SK-N-SH (cell line): ENCODE measurements at regions not wholly inside any gene's neighbourhood (a gene's known extent, or its start where the extent isn't known, plus 50 kb on each side); places are given as distances from the start of the nearest gene placed in this dataset.
A peak's percentile ranks its signal among the peaks of the same experiment; 100 is the strongest.

Source experiments
- CTCF ChIA-PET: fragments of 300-600, 350-600 bp; formaldehyde crosslinking; extraction: SDS; loops from one replicate; lab custom pipeline; 2021; lab: Yijun Ruan, JAX
- POLR2A ChIA-PET: fragments of 350-600 bp; sonication (Branson Sonifier 250); formaldehyde crosslinking; extraction: SDS; loops from one replicate; lab custom pipeline; 2020; ENCODE audit warnings: antibody characterized with exemption, inconsistent platforms; lab: Yijun Ruan, JAX
- DNase-seq: peaks from one replicate; pipeline ENCODE4 v3.0.0; 2012
- H2AFZ ChIP-seq: fragments of 200-600 bp; sonication (generic); 2 replicates; pipeline ENCODE4 v1.8.1; 2016; ENCODE audit warnings: antibody characterized with exemption, mild to moderate bottlenecking, low read depth
- H3F3A ChIP-seq: fragments of 200-600 bp; sonication (generic); replicated peaks from 2 replicates; pipeline ENCODE3; 2016; ENCODE audit warnings: antibody characterized with exemption, mild to moderate bottlenecking; ENCODE audit not compliant: insufficient read depth
- H3K27ac ChIP-seq, 2 experiments: fragments of 200-500 bp in 1 of 2; fragments of 200-600 bp in 1 of 2; sonication (Bioruptor generic) in 1 of 2; sonication (generic), shearing (Covaris generic) in 1 of 2; 2 replicates each; pipeline versions ENCODE4 v1.5.1 to v1.6.1; 2014 to 2016; ENCODE audit warnings: low read depth in 2 of 2, inconsistent platforms in 1 of 2, low read length in 1 of 2, mild to moderate bottlenecking in 1 of 2, mixed read lengths in 1 of 2
- H3K27me3 ChIP-seq: fragments of 200-600 bp; sonication (generic), shearing (Covaris generic); 2 replicates; pipeline ENCODE4 v1.6.1; 2016; ENCODE audit warnings: mixed run types; ENCODE audit not compliant: insufficient read depth
- H3K36me3 ChIP-seq, 2 experiments: fragments of 200-500 bp in 1 of 2; fragments of 200-600 bp in 1 of 2; sonication (Bioruptor generic) in 1 of 2; sonication (generic) in 1 of 2; replicated peaks in 1 of 2; 2 replicates each; pipeline versions ENCODE3 to v1.5.1; 2014 to 2016; ENCODE audit warnings: low read length in 1 of 2, mild to moderate bottlenecking in 1 of 2; ENCODE audit not compliant: insufficient read depth in 2 of 2, control insufficient read depth in 1 of 2
- H3K4me1 ChIP-seq, 2 experiments: fragments of 200-500 bp in 1 of 2; fragments of 200-600 bp in 1 of 2; sonication (Bioruptor generic) in 1 of 2; sonication (generic), shearing (Covaris generic) in 1 of 2; 2 replicates each; pipeline versions ENCODE4 v1.5.1 to v1.6.1; 2014 to 2016; ENCODE audit warnings: low read depth in 1 of 2, low read length in 1 of 2, mixed run types in 1 of 2; ENCODE audit not compliant: insufficient read depth in 2 of 2, control insufficient read depth in 1 of 2
- H3K4me2 ChIP-seq: fragments of 200-600 bp; sonication (generic), shearing (Covaris generic); 2 replicates; pipeline ENCODE4 v1.6.1; 2017; ENCODE audit warnings: mixed run types
- H3K4me3 ChIP-seq, 2 experiments: fragments of 200-500 bp in 1 of 2; fragments of 200-600 bp in 1 of 2; sonication (Bioruptor generic) in 1 of 2; sonication (generic), shearing (Covaris generic) in 1 of 2; 2 replicates each; pipeline versions ENCODE4 v1.5.1 to v1.8.1; 2014 to 2016; ENCODE audit warnings: low read depth in 2 of 2, inconsistent platforms in 1 of 2, low read length in 1 of 2, mild to moderate bottlenecking in 1 of 2, mixed read lengths in 1 of 2, moderate library complexity in 1 of 2
- H3K79me2 ChIP-seq: fragments of 200-600 bp; sonication (generic); 2 replicates; pipeline ENCODE4 v1.8.1; 2017; ENCODE audit warnings: mild to moderate bottlenecking; ENCODE audit not compliant: insufficient read depth
- H3K9ac ChIP-seq: fragments of 200-600 bp; sonication (generic); 2 replicates; pipeline ENCODE4 v1.6.1; 2017; ENCODE audit warnings: mixed run types
- H3K9me2 ChIP-seq: fragments of 200-600 bp; sonication (generic); 2 replicates; pipeline ENCODE4 v1.6.1; 2017; ENCODE audit warnings: mixed run types
- H3K9me3 ChIP-seq: fragments of 200-600 bp; sonication (generic); 2 replicates; pipeline ENCODE4 v1.6.1; 2017; ENCODE audit warnings: mixed run types, mild to moderate bottlenecking, moderate library complexity
- H4K20me1 ChIP-seq: fragments of 200-600 bp; sonication (generic); 2 replicates; pipeline ENCODE4 v1.6.1; 2017; ENCODE audit warnings: mild to moderate bottlenecking, mixed run types; ENCODE audit not compliant: insufficient read depth
- CHD2 ChIP-seq: fragments of 150-350 bp; IDR thresholded peaks from 2 replicates; pipeline ENCODE4 v1.6.1; 2018; ENCODE audit warnings: low read length; ENCODE audit not compliant: partially characterized antibody
- ELF1 ChIP-seq: IDR thresholded peaks from 2 replicates; pipeline ENCODE4 v1.4.0; 2012
- FOSL2 ChIP-seq: IDR thresholded peaks from 2 replicates; pipeline ENCODE4 v1.4.0; 2012; ENCODE audit warnings: low read depth, mild to moderate bottlenecking, moderate library complexity, borderline replicate concordance
- FOXJ3 ChIP-seq: sonication (generic); formaldehyde crosslinking; IDR thresholded peaks from 2 replicates; pipeline ENCODE4 v1.5.1; 2020; ENCODE audit warnings: mild to moderate bottlenecking, missing genetic modification reagents
- FOXM1 ChIP-seq: IDR thresholded peaks from 2 replicates; pipeline ENCODE4 v1.4.0; 2012; ENCODE audit warnings: low read depth, mild to moderate bottlenecking
- GABPA ChIP-seq: IDR thresholded peaks from 2 replicates; pipeline ENCODE4 v1.4.0; 2012; ENCODE audit warnings: low read depth, mild to moderate bottlenecking
- GATA2 ChIP-seq: sonication (generic); formaldehyde crosslinking; IDR thresholded peaks from 2 replicates; pipeline ENCODE4 v1.5.0; 2020; ENCODE audit warnings: mild to moderate bottlenecking, missing genetic modification reagents
- IRF3 ChIP-seq: fragments of 150-350 bp; IDR thresholded peaks from 2 replicates; pipeline ENCODE4 v1.6.1; 2016; ENCODE audit warnings: mild to moderate bottlenecking, low read depth, low read length
- MEF2A ChIP-seq: IDR thresholded peaks from 2 replicates; pipeline ENCODE4 v1.4.0; 2012; ENCODE audit warnings: low read depth, borderline replicate concordance
- MXI1 ChIP-seq: IDR thresholded peaks from 2 replicates; pipeline ENCODE4 v1.6.1; 2012; ENCODE audit warnings: mild to moderate bottlenecking, low read depth, low read length, improper control_type of control experiment
- NRF1 ChIP-seq: IDR thresholded peaks from 2 replicates; pipeline ENCODE4 v1.6.1; 2012; ENCODE audit warnings: low read depth, mild to moderate bottlenecking, low read length
- POLR2AphosphoS5 ChIP-seq: IDR thresholded peaks from 2 replicates; pipeline ENCODE4 v1.6.1; 2012; ENCODE audit warnings: low read depth, low read length
- RAD21 ChIP-seq: IDR thresholded peaks from 2 replicates; pipeline ENCODE4 v1.6.1; 2012; ENCODE audit warnings: mild to moderate bottlenecking, low read length
- RCOR1 ChIP-seq: fragments of 150-350 bp; IDR thresholded peaks from 2 replicates; pipeline ENCODE4 v1.6.1; 2017; ENCODE audit warnings: antibody characterized with exemption, low read length
- RFX5 ChIP-seq: IDR thresholded peaks from 2 replicates; pipeline ENCODE4 v1.6.1; 2012; ENCODE audit warnings: mild to moderate bottlenecking, improper control_type of control experiment, low read length
- SIN3A ChIP-seq: IDR thresholded peaks from 2 replicates; pipeline ENCODE4 v1.6.1; 2012; ENCODE audit warnings: low read depth, mild to moderate bottlenecking, low read length, moderate library complexity, borderline replicate concordance
- SMC3 ChIP-seq: IDR thresholded peaks from 2 replicates; pipeline ENCODE4 v1.6.1; 2012; ENCODE audit warnings: low read depth, low read length, improper control_type of control experiment
- TCF12 ChIP-seq: IDR thresholded peaks from 2 replicates; pipeline ENCODE4 v1.4.0; 2012
- TEAD4 ChIP-seq: IDR thresholded peaks from 2 replicates; pipeline ENCODE4 v1.4.0; 2012; ENCODE audit warnings: mild to moderate bottlenecking, borderline replicate concordance; ENCODE audit not compliant: insufficient read depth
- USF2 ChIP-seq: fragments of 150-350 bp; IDR thresholded peaks from 2 replicates; pipeline ENCODE4 v1.6.1; 2017; ENCODE audit warnings: antibody characterized with exemption, low read length, low read depth, borderline replicate concordance
- YY1 ChIP-seq: IDR thresholded peaks from 2 replicates; pipeline ENCODE4 v1.4.0; 2012; ENCODE audit warnings: low read depth, mild to moderate bottlenecking
- WGBS: methylation state at CpG from one replicate; pipeline ENCODE4 v1.1.6; 2017; ENCODE audit warnings: low lambda C conversion rate; 5-methylcytosine and 5-hydroxymethylcytosine counted together
- TF ChIP-seq, protein P1 (sequence below): IDR thresholded peaks from 2 replicates; pipeline ENCODE4 v1.4.0; 2012; ENCODE audit warnings: low read depth, borderline replicate concordance
- TF ChIP-seq, protein P2 (sequence below): IDR thresholded peaks from 2 replicates; pipeline ENCODE4 v1.4.0; 2012; ENCODE audit warnings: low read depth, borderline replicate concordance
- TF ChIP-seq, protein P3 (sequence below): fragments of 200-600 bp; sonication (generic); IDR thresholded peaks from 2 replicates; pipeline ENCODE4 v1.6.1; 2017; ENCODE audit warnings: antibody characterized with exemption, mild to moderate bottlenecking, moderate library complexity
- TF ChIP-seq, protein P4 (sequence below): IDR thresholded peaks from 2 replicates; pipeline ENCODE4; 2012
- TF ChIP-seq, protein P5 (sequence below): IDR thresholded peaks from 2 replicates; pipeline ENCODE4 v1.4.0; 2012; ENCODE audit warnings: low read depth

GRCh38 chr7:110421490-110422241 lies 669.3 kb upstream of the LRRN3 start:
- Histone ChIP-seq H4K20me1 (no peaks in the 10 kb centered on the region), H3K4me2 (no peak overlapping the region), H3K9me3 (no peaks in the 10 kb centered on the region), H3K27ac (peak overlapping the region in 1 of 2 experiments; percentile 100; a peak in 2 of 4 replicates), H3K79me2 (no peaks in the 10 kb centered on the region), H3K4me1 (peaks cover 0 to 28% of the 10 kb centered on the region in 2 experiments; a peak in 2 of 4 replicates), H3K9me2 (no peaks in the 10 kb centered on the region), H3K27me3 (no peaks in the 10 kb centered on the region), H3K36me3 (peaks cover 0 to 13% of the 10 kb centered on the region in 2 experiments), H3K4me3 (no peak overlapping the region; a peak in 1 of 4 replicates), H2AFZ (no peak overlapping the region), H3F3A (no peaks in the 10 kb centered on the region), H3K9ac (no peak overlapping the region)
- DNase-seq: peak; percentile 36
- WGBS: 11% methylated on average over 5 of the region's 5 CpGs
- ChIA-PET POLR2A (interaction anchor here (1.5 to 1.6 kb wide), 2 partner anchors 21 to 670 kb away, joined by 4 to 6 read pairs; no protein-coding TSS in a partner anchor), CTCF (interaction anchor here (0.6 to 3.3 kb wide), 15 partner anchors 10 to 1616 kb away, joined by 3 to 31 read pairs (median 3); no protein-coding TSS in a partner anchor)
- TF ChIP-seq POLR2AphosphoS5 (peak; percentile 86), FOXM1 (peak; percentile 51; the same call in 1 of the 2 replicates), SMC3 (no peak), ELF1 (no peak), YY1 (no peak), FOSL2 (no peak), USF2 (no peak), NRF1 (no peak), TEAD4 (peak; percentile 91), GATA2 (CRISPR knock-in tag) (peak; percentile 98), IRF3 (no peak), SIN3A (no peak), MXI1 (no peak; the same call in 1 of the 2 replicates), RCOR1 (peak; percentile 98), FOXJ3 (CRISPR knock-in tag) (peak; percentile 100), GABPA (no peak), CHD2 (peak; percentile 95), TCF12 (peak; percentile 90), RFX5 (no peak), MEF2A (no peak), RAD21 (peak; percentile 50)
- TF ChIP-seq, protein P1, sequence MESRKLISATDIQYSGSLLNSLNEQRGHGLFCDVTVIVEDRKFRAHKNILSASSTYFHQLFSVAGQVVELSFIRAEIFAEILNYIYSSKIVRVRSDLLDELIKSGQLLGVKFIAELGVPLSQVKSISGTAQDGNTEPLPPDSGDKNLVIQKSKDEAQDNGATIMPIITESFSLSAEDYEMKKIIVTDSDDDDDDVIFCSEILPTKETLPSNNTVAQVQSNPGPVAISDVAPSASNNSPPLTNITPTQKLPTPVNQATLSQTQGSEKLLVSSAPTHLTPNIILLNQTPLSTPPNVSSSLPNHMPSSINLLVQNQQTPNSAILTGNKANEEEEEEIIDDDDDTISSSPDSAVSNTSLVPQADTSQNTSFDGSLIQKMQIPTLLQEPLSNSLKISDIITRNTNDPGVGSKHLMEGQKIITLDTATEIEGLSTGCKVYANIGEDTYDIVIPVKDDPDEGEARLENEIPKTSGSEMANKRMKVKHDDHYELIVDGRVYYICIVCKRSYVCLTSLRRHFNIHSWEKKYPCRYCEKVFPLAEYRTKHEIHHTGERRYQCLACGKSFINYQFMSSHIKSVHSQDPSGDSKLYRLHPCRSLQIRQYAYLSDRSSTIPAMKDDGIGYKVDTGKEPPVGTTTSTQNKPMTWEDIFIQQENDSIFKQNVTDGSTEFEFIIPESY: no peak
- TF ChIP-seq, protein P2, sequence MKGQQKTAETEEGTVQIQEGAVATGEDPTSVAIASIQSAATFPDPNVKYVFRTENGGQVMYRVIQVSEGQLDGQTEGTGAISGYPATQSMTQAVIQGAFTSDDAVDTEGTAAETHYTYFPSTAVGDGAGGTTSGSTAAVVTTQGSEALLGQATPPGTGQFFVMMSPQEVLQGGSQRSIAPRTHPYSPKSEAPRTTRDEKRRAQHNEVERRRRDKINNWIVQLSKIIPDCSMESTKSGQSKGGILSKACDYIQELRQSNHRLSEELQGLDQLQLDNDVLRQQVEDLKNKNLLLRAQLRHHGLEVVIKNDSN: no peak
- TF ChIP-seq, protein P3, sequence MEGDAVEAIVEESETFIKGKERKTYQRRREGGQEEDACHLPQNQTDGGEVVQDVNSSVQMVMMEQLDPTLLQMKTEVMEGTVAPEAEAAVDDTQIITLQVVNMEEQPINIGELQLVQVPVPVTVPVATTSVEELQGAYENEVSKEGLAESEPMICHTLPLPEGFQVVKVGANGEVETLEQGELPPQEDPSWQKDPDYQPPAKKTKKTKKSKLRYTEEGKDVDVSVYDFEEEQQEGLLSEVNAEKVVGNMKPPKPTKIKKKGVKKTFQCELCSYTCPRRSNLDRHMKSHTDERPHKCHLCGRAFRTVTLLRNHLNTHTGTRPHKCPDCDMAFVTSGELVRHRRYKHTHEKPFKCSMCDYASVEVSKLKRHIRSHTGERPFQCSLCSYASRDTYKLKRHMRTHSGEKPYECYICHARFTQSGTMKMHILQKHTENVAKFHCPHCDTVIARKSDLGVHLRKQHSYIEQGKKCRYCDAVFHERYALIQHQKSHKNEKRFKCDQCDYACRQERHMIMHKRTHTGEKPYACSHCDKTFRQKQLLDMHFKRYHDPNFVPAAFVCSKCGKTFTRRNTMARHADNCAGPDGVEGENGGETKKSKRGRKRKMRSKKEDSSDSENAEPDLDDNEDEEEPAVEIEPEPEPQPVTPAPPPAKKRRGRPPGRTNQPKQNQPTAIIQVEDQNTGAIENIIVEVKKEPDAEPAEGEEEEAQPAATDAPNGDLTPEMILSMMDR: no peak
- TF ChIP-seq, protein P4, sequence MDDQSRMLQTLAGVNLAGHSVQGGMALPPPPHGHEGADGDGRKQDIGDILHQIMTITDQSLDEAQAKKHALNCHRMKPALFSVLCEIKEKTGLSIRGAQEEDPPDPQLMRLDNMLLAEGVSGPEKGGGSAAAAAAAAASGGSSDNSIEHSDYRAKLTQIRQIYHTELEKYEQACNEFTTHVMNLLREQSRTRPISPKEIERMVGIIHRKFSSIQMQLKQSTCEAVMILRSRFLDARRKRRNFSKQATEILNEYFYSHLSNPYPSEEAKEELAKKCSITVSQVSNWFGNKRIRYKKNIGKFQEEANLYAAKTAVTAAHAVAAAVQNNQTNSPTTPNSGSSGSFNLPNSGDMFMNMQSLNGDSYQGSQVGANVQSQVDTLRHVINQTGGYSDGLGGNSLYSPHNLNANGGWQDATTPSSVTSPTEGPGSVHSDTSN: peak; percentile 85
- TF ChIP-seq, protein P5, sequence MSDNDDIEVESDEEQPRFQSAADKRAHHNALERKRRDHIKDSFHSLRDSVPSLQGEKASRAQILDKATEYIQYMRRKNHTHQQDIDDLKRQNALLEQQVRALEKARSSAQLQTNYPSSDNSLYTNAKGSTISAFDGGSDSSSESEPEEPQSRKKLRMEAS: no peak
